ENCODE measurements at regions not wholly inside any gene's neighbourhood (a gene's known extent, or its start where the extent isn't known, plus 50 kb on each side); places are given as distances from the start of the nearest gene placed in this dataset.

GRCh38 chr3:104612218-104612617, 754.5 kb upstream of the ALCAM start:
- RAD21 ChIA-PET (ENCODE audit: unreplicated experiment) = no interaction called here
- no peaks in the 10 kb centered on the region for H4K20me1 ChIP-seq (ENCODE audit: control insufficient read depth, insufficient read depth)
- no TSS peak for BruUV-seq (replicated peaks)
- SMC1A ChIA-PET (ENCODE audit: uncharacterized antibody, unreplicated experiment) = interaction anchor here (1.4 kb wide), 1 partner anchor 15 kb away, joined by 4 read pairs; no protein-coding TSS in a partner anchor
- no peaks in the 10 kb centered on the region for H3K4me1 ChIP-seq (ENCODE audit: control insufficient read depth, insufficient read depth, low read length)
- H3K27me3 ChIP-seq (replicated peaks in 1 of 2; ENCODE audit: control insufficient read depth in 2 of 2, insufficient read depth in 2 of 2, low read length in 1 of 2) = no peaks in the 10 kb centered on the region
- H3K27ac ChIP-seq (ENCODE audit: control insufficient read depth, insufficient read depth) = no peak overlapping the region
- H2AFZ ChIP-seq (ENCODE audit: control insufficient read depth, low read depth, low read length) = no peak overlapping the region
- ATAC-seq (no peak), FAIRE-seq (no peak), DNase-seq (ENCODE audit: low read depth, low spot score) (no peak)
- no peak overlapping the region for H3K4me3 ChIP-seq
- TF ChIP-seq EP300 (IDR thresholded peaks at IDR 0.05; ENCODE audit: borderline replicate concordance in 1 of 2, control insufficient read depth in 1 of 2, low read depth in 2 of 2, low read length in 2 of 2) (no peak), GATAD2B (conservative IDR thresholded peaks at IDR 0.05; ENCODE audit: low read depth) (no peak), MEF2B (IDR thresholded peaks at IDR 0.05; ENCODE audit: partially characterized antibody, poor library complexity, severe bottlenecking) (no peak), SMAD5 (IDR thresholded peaks at IDR 0.05; ENCODE audit: low read depth) (no peak), CEBPB (IDR thresholded peaks at IDR 0.05; ENCODE audit: borderline replicate concordance in 1 of 2, low read depth in 2 of 2, low read length in 2 of 2) (no peak), ZNF24 (IDR thresholded peaks at IDR 0.05) (no peak), TAF1 (IDR thresholded peaks at IDR 0.05; ENCODE audit: borderline replicate concordance, low read depth, low read length) (no peak), RBBP5 (conservative IDR thresholded peaks at IDR 0.05) (no peak), MXI1 (IDR thresholded peaks at IDR 0.05; ENCODE audit: low read depth, low read length) (no peak)
- POLR2A ChIA-PET = no interaction called here
- no peak overlapping the region for H3K9ac ChIP-seq (ENCODE audit: control insufficient read depth, insufficient read depth, low read length)
- intact Hi-C loops (cut with micrococcal nuclease; ENCODE audit: unreplicated experiment) = no loop called here
- CTCF ChIA-PET = interaction anchor here (0.5 to 1.0 kb wide), 2 partner anchors 11 to 50 kb away, joined by 3 read pairs; no protein-coding TSS in a partner anchor
- no peak overlapping the region for H3K4me2 ChIP-seq (ENCODE audit: control insufficient read depth, insufficient read depth)
- in situ Hi-C loops (cut with MboI) = no loop called here
- H3K36me3 ChIP-seq (ENCODE audit: control insufficient read depth in 2 of 2, insufficient read depth in 2 of 2, low read length in 1 of 2) = no peaks in the 10 kb centered on the region
- H3K9me3 ChIP-seq (replicated peaks; ENCODE audit: control insufficient read depth, insufficient read depth, low read length) = no peaks in the 10 kb centered on the region
- no peaks in the 10 kb centered on the region for H3K79me2 ChIP-seq (ENCODE audit: control insufficient read depth, insufficient read depth, low read length)

- no peaks in the 10 kb centered on the region for H3K36me3 ChIP-seq (ENCODE audit: control insufficient read depth in 2 of 2, insufficient read depth in 2 of 2, low read length in 1 of 2)
- H3K79me2 ChIP-seq (ENCODE audit: control insufficient read depth, insufficient read depth, low read length) = no peaks in the 10 kb centered on the region
- no peak for ATAC-seq
- WGBS (ENCODE audit: insufficient coverage, insufficient replicate concordance, low lambda C conversion rate, missing lambda C conversion rate) = 96% methylated on average over 2 of the region's 2 CpGs
- no peaks in the 10 kb centered on the region for H3K27me3 ChIP-seq (replicated peaks in 1 of 2; ENCODE audit: control insufficient read depth in 2 of 2, insufficient read depth in 2 of 2, low read length in 1 of 2)
- H3K4me1 ChIP-seq (ENCODE audit: control insufficient read depth, insufficient read depth, low read length) = no peaks in the 10 kb centered on the region
- no peak overlapping the region for H3K27ac ChIP-seq (ENCODE audit: control insufficient read depth, insufficient read depth)
- no peak overlapping the region for H3K4me2 ChIP-seq (ENCODE audit: control insufficient read depth, insufficient read depth)
- SMC1A ChIA-PET (ENCODE audit: uncharacterized antibody, unreplicated experiment) = interaction anchor here (1.7 kb wide), 1 partner anchor 10 kb away, joined by 6 read pairs; no protein-coding TSS in a partner anchor
- POLR2A ChIA-PET = no interaction called here
- H4K20me1 ChIP-seq (ENCODE audit: control insufficient read depth, insufficient read depth) = no peaks in the 10 kb centered on the region
- intact Hi-C loops (cut with micrococcal nuclease; ENCODE audit: unreplicated experiment) = no loop called here
- H3K9me3 ChIP-seq (replicated peaks; ENCODE audit: control insufficient read depth, insufficient read depth, low read length) = no peaks in the 10 kb centered on the region
- no peak for DNase-seq (ENCODE audit: low read depth, low spot score)
- no peak overlapping the region for H3K9ac ChIP-seq (ENCODE audit: control insufficient read depth, insufficient read depth, low read length)
- no peak overlapping the region for H2AFZ ChIP-seq (ENCODE audit: control insufficient read depth, low read depth, low read length)
- H3K4me3 ChIP-seq = no peak overlapping the region
- CTCF ChIA-PET = no interaction called here
- no TSS peak for BruUV-seq (replicated peaks)
- in situ Hi-C loops (cut with MboI) = no loop called here
- RAD21 ChIA-PET (ENCODE audit: unreplicated experiment) = no interaction called here
- no peak for FAIRE-seq
- TF ChIP-seq BCL11A (IDR thresholded peaks at IDR 0.05; ENCODE audit: low read depth, low read length) (no peak), NFYB (IDR thresholded peaks at IDR 0.05; ENCODE audit: insufficient read depth, low read depth, low read length) (no peak), CEBPB (IDR thresholded peaks at IDR 0.05; ENCODE audit: borderline replicate concordance in 1 of 2, low read depth in 2 of 2, low read length in 2 of 2) (no peak), TBL1XR1 (IDR thresholded peaks at IDR 0.05; ENCODE audit: low read depth, low read length) (no peak), EED (IDR thresholded peaks at IDR 0.05; ENCODE audit: low read depth) (no peak), KAT2A (conservative IDR thresholded peaks at IDR 0.05; ENCODE audit: control insufficient read depth, low read depth, low read length) (no peak), STAT1 (conservative IDR thresholded peaks at IDR 0.05) (no peak), BMI1 (IDR thresholded peaks at IDR 0.05; ENCODE audit: borderline replicate concordance) (no peak), IKZF1 (conservative IDR thresholded peaks at IDR 0.05) (no peak), ZBTB11 (CRISPR knock-in tag; IDR thresholded peaks at IDR 0.05) (no peak)
Measured at GRCh38 chr3:104614564-104614963, 752.1 kb upstream of the ALCAM start.
